ENCODE measurements at regions not wholly inside any gene's neighbourhood (a gene's known extent, or its start where the extent isn't known, plus 50 kb on each side); places are given as distances from the start of the nearest gene placed in this dataset.

DNA sequence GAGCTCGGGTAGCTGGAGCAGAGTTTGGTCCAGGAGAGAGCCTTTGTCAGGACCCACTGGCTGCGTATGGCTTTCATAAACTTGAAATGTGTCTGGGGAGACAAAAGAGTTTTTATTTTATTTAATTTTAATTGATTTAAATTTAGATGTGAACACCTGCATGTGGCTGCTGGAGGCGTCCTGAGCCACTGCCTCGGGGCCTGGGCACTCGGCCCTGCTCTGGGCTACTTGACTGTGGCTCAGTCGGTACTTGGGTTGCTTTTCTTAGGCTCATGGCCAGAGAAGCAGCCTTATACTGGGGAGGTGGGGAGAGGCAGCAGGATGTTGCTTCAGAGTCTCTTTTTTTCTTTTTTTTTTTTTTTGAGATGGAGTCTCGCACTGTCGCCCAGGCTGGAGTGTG lies 661.8 kb upstream of the HS6ST1 start:
- Histone ChIP-seq H3K9me3 (ENCODE audit: control insufficient read depth, low read length) (no peaks in the 10 kb centered on the region), H3K36me3 (ENCODE audit: control insufficient read depth, insufficient read depth, low read length) (no peaks in the 10 kb centered on the region), H3K9ac (no peak overlapping the region), H3K4me1 (no peaks in the 10 kb centered on the region), H3K4me2 (ENCODE audit: low read length) (no peak overlapping the region), H3K4me3 (ENCODE audit: low read depth, low read length) (no peak overlapping the region), H3K27ac (no peak overlapping the region), H3K79me2 (no peaks in the 10 kb centered on the region), H2AFZ (no peak overlapping the region), H3K27me3 (ENCODE audit: control insufficient read depth, insufficient read depth, low read length) (no peaks in the 10 kb centered on the region)
- TF ChIP-seq, protein P1, sequence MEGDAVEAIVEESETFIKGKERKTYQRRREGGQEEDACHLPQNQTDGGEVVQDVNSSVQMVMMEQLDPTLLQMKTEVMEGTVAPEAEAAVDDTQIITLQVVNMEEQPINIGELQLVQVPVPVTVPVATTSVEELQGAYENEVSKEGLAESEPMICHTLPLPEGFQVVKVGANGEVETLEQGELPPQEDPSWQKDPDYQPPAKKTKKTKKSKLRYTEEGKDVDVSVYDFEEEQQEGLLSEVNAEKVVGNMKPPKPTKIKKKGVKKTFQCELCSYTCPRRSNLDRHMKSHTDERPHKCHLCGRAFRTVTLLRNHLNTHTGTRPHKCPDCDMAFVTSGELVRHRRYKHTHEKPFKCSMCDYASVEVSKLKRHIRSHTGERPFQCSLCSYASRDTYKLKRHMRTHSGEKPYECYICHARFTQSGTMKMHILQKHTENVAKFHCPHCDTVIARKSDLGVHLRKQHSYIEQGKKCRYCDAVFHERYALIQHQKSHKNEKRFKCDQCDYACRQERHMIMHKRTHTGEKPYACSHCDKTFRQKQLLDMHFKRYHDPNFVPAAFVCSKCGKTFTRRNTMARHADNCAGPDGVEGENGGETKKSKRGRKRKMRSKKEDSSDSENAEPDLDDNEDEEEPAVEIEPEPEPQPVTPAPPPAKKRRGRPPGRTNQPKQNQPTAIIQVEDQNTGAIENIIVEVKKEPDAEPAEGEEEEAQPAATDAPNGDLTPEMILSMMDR (IDR thresholded peaks at IDR 0.05): no peak

DNA sequence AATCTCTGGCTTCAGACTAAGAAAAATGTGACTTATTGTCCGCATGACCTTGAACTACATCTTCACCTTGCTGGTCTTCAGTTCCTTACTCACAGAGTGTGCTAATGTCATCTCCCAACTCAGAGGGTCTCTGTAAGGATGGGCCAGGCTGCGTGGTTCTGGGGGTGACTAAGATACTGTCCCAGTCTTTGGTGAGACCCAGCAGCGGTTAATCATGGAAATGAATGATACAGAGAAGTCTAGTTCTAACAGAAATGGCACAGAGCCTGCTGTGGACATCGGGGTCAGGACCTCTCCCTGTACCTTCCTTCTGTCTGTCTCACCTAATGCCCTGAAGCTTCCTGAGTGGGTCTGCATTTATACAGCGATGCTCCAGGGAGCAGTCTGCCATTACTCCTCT lies 662.7 kb upstream of the HS6ST1 start:
- Histone ChIP-seq H3K27me3 (ENCODE audit: control insufficient read depth, insufficient read depth, low read length) (no peaks in the 10 kb centered on the region), H3K9ac (no peak overlapping the region), H3K79me2 (no peaks in the 10 kb centered on the region), H3K4me3 (ENCODE audit: low read depth, low read length) (no peak overlapping the region), H2AFZ (no peak overlapping the region), H3K9me3 (ENCODE audit: control insufficient read depth, low read length) (no peaks in the 10 kb centered on the region), H3K4me2 (ENCODE audit: low read length) (no peak overlapping the region), H3K36me3 (ENCODE audit: control insufficient read depth, insufficient read depth, low read length) (no peaks in the 10 kb centered on the region), H3K4me1 (no peaks in the 10 kb centered on the region), H3K27ac (no peak overlapping the region)
- TF ChIP-seq, protein P1 (IDR thresholded peaks at IDR 0.05): no peak

DNA sequence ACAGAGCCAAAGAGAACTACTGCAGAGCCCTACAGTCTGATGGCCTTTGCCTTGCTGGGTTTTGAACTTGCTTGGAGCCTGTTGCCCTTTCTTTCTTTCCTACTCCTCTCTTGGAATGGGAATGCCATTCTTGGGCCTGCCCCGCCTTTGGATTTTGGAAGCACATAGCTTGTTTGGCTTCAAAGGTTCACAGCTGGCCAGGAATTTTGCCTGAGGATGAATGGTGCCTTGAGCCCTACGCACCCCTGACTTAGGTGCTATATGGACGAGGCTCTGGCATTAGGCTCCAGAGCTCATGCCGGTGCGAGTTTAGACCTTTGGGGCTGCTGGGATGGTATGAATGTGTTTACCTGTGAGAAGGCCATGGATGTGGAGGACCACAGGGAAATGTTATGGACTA lies 663.3 kb upstream of the HS6ST1 start:
- Histone ChIP-seq H3K9ac (no peak overlapping the region), H3K27me3 (ENCODE audit: control insufficient read depth, insufficient read depth, low read length) (no peaks in the 10 kb centered on the region), H2AFZ (no peak overlapping the region), H3K4me3 (ENCODE audit: low read depth, low read length) (no peak overlapping the region), H3K4me1 (no peaks in the 10 kb centered on the region), H3K79me2 (no peaks in the 10 kb centered on the region), H3K4me2 (ENCODE audit: low read length) (no peak overlapping the region), H3K27ac (no peak overlapping the region), H3K9me3 (ENCODE audit: control insufficient read depth, low read length) (no peaks in the 10 kb centered on the region), H3K36me3 (ENCODE audit: control insufficient read depth, insufficient read depth, low read length) (no peaks in the 10 kb centered on the region)
- TF ChIP-seq, protein P1 (IDR thresholded peaks at IDR 0.05): no peak

DNA sequence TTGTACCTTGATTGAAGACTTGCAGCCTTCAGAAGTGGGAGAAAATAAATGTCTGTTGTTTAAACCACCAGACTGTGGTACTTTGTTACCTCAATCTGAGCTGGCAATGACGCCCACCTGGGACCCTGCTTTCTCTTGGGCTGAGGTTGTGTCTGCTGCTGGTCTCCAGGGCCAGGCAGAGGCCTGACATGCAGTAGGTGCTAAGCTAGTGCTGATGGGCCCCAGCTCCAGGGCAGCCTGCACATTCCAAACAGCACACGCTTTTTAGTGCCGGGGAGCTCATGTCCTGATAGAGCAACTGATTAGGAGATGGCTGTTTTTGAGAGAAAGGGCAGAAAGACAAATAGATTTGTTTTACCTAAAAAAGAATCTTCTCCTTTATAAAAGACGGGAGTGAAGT lies 664.0 kb upstream of the HS6ST1 start:
- Histone ChIP-seq H3K4me3 (ENCODE audit: low read depth, low read length) (no peak overlapping the region), H3K4me2 (ENCODE audit: low read length) (no peak overlapping the region), H3K36me3 (ENCODE audit: control insufficient read depth, insufficient read depth, low read length) (no peaks in the 10 kb centered on the region), H3K9me3 (ENCODE audit: control insufficient read depth, low read length) (no peaks in the 10 kb centered on the region), H3K4me1 (no peaks in the 10 kb centered on the region), H3K27me3 (ENCODE audit: control insufficient read depth, insufficient read depth, low read length) (no peaks in the 10 kb centered on the region), H3K9ac (no peak overlapping the region), H3K27ac (no peak overlapping the region), H3K79me2 (no peaks in the 10 kb centered on the region), H2AFZ (no peak overlapping the region)
- TF ChIP-seq, protein P1 (IDR thresholded peaks at IDR 0.05): no peak

DNA sequence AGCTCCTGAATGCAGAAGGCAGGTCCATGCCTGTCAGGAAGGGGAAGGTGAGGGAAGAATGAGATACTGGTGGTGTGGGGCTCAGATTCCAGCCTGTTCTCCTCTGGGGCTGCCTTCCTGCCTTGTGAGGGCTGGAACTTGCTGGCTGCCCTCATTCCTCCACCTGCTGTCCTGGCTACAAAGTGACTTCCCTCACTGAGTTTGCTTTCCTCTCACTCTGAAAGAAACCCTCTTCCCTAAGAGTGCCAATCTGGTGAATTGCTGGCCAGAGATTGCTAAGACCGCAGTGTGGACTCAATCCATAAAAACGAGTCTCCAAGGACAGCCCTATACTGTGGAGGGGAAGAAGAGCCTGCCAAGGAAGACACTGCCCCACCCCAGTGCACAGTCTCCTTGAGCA lies 664.4 kb upstream of the HS6ST1 start:
- H3K9ac ChIP-seq: no peak overlapping the region
- no peak overlapping the region for H2AFZ ChIP-seq
- H3K27ac ChIP-seq: no peak overlapping the region
- TF ChIP-seq, protein P1 (IDR thresholded peaks at IDR 0.05): no peak
- no peaks in the 10 kb centered on the region for H3K79me2 ChIP-seq
- H3K4me3 ChIP-seq (ENCODE audit: low read depth, low read length): no peak overlapping the region
- no peak overlapping the region for H3K4me2 ChIP-seq (ENCODE audit: low read length)
- no peaks in the 10 kb centered on the region for H3K36me3 ChIP-seq (ENCODE audit: control insufficient read depth, insufficient read depth, low read length)
- no peaks in the 10 kb centered on the region for H3K4me1 ChIP-seq
- H3K9me3 ChIP-seq (ENCODE audit: control insufficient read depth, low read length): no peaks in the 10 kb centered on the region
- no peaks in the 10 kb centered on the region for H3K27me3 ChIP-seq (ENCODE audit: control insufficient read depth, insufficient read depth, low read length)

All from parathyroid adenoma (tissue), 2 donors.